GM18873 (cell line): ENCODE measurements at regions not wholly inside any gene's neighbourhood (a gene's known extent, or its start where the extent isn't known, plus 50 kb on each side); places are given as distances from the start of the nearest gene placed in this dataset.

Source experiments
- ATAC-seq: cut with Tn5 transposase; IDR thresholded peaks from one replicate; pipeline ENCODE4 v1.9.1; 2021; ENCODE audit warnings: mild to moderate bottlenecking, moderate library complexity, moderate number of reproducible peaks; ENCODE audit not compliant: unreplicated experiment, low FRiP score

GRCh38 chr9:96047741-96048103 is 172.2 kb downstream of the ERCC6L2 start:
- ATAC-seq = no peak

- no peak for ATAC-seq
Measured at GRCh38 chr9:96047116-96047639, 171.7 kb downstream of the ERCC6L2 start.

- ATAC-seq = no peak
Measured at GRCh38 chr9:96045811-96046210, 170.3 kb downstream of the ERCC6L2 start.

DNA sequence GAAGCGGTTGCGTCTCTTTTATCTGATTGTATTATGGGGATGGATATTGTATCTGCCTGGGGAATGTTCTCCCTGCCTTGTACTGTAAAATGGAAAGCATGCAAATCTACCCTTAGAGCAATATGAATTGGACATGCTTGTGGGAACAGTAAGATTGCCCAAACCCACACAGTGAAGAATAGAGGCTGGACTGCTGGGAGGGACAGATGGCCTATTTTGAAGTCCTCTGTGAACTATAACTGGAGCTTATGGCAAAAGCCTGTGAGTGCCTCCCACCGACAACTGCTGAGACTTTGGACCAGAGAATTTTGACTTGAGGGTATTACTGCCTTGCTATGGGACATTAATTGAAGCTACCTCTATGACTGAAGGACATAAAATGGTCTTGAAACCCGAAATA is 168.9 kb downstream of the ERCC6L2 start:
- no peak for ATAC-seq

DNA sequence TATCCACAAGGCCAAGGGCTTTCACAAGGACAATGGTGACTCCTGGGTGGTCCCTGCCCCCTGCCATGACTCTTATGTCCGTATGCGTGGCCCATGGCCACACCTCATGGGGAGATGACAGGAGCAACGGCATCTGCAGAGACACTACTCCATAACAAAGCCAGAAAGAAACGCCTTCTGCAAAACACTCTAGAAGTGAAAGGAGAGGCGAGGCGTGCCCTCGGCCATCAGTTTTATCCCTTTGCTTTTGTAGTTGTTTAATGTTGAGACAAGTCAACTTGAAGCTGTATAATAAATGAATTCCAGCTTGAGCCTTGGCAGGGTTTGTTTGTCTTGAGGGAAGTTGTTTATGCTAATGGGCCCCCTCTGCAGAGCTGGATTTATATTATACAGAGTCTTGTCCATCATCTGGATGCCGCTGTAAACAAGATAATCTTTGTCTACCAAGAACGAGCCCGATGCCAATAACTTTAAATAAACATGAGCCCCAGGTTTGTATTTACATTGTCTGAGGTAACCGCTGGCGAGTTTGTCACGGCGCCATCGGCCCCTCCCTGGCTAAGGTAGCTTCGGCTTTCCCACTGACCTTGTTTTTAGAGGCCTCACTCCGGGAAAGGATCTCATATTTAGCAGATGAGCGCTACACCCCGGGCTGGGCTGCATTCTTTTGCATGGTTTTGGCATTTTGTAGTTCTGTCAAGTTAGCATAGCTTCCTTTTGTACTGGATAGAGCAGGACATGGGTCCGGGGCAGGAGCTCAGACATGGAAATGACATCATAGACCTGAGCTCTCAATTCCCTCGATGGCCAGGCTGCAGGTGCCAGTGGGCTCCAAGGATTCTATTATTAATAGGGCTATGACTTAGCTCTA is 165.3 kb downstream of the ERCC6L2 start:
- no peak for ATAC-seq

DNA sequence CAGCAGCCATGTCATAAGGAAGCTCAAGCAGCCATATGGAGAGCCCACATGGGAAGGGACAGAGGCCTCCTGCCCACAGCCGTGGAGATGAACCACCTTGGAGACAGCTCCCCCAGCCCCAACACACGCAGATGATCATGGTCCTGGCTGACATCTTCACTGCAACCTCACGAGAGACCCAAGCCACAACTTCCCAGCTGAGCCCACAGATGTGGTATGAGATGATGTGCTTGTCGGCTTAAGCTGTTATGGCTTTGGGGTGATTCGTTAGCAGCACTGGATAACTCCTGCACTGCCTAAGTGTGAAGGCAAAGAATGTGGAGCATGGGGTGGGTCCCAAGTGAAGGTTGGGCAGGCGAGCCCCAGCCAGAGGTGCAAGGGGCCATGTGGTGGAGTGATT is 163.4 kb downstream of the ERCC6L2 start:
- ATAC-seq = no peak

DNA sequence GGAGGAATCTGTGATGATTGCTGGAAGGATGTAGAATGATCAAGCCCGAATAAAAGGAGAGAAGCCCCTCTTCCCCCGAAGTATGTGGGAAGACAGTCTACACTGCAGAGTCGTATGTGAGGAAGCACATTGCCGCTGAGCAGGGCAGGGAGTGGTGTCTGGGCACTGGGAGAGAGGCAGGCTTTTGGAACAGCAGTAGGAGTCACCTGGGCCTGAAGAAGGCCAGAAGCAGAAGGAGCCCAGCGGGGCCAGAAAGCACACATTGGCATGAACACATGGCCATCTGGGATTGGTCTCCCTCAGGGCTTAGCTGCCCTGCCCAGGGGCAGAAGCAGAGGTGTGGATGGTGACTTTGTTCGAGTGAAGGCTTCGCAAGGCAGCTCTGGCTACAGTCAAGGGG is 162.8 kb downstream of the ERCC6L2 start:
- ATAC-seq = no peak

- no peak for ATAC-seq
Measured at GRCh38 chr9:96034553-96035122, 159.1 kb downstream of the ERCC6L2 start.

GRCh38 chr9:96033896-96034295 is 158.4 kb downstream of the ERCC6L2 start:
- no peak for ATAC-seq

- ATAC-seq = no peak
Measured at GRCh38 chr9:96031916-96032534, 156.5 kb downstream of the ERCC6L2 start.

DNA sequence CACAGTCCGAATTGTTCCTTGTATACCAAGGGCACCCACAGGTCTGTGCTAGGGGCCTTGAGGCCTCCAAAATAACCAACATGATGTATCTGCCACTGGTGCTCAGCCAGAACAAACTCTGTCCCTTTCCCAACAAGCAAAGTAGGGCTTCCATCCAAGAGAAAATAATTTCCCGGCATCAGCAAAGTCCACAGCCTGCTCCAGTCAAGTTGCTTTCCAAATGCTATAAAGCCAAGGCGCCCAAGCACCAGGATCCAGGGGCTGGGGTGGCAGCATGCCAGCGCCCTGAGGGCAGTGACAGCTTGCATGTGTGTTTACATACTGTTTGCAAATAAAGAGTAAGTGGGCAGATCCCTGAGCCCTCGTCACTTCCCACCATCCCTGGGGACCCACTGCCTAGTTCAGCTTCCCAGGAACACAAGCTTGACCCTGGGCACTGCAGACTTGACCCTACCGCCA is 155.9 kb downstream of the ERCC6L2 start:
- ATAC-seq = no peak

DNA sequence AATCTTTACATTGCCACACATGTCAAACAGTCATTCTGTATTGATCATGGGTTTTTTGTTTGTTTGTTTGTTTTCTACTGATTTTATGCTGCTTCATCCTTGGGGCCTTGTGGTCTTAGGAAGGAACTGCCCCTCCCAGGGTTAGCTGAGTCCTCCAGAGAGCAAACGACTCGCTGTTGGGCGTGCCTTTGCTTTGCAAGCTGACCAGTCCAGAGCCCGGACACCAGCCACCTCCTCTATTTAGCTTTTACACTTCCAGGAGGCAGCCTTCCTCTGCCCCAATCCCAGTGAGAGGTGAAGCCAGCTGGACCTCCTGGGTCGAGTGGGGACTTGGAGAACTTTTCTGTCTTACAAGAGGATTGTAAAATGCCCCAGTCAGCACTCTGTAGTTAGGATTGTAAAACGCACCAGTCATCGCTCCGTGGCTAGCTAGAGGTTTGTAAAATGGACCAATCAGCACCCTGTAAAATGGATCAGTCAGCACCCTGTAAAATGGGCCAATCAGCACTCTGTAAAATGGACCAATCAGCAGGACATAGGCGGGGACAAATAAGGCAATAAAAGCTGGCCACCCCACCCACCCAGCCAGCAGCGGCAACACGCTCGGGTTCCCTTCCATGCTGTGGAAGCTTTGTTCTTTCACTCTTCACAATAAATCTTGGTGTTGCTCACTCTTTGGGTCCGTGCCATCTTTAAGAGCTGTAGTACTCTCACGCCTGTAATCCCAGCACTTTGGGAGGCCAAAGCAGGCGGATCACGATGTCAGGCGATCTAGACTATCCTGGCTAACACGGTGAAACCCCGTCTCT is 154.4 kb downstream of the ERCC6L2 start:
- ATAC-seq = no peak

- ATAC-seq = no peak
Measured at GRCh38 chr9:96027251-96028131, 152.0 kb downstream of the ERCC6L2 start.

DNA sequence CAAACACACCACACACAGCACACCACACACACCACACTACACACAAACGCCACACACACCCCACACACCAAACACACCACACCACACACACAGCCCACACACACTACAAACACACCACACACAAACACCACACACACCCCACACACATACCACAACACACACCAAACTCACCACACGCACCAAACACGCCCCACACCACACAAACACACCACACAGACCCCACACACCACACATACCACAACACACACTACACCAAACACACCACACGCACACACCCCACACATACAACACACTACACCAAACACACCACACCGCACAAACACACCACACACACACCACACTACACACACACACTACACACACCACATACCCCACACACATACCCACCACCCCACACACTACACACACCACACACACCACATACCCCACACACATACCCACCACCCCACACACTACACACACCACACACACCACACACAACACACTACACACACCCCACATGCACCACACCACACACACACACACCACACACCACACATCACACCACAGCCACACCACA is 151.2 kb downstream of the ERCC6L2 start:
- no peak for ATAC-seq

DNA sequence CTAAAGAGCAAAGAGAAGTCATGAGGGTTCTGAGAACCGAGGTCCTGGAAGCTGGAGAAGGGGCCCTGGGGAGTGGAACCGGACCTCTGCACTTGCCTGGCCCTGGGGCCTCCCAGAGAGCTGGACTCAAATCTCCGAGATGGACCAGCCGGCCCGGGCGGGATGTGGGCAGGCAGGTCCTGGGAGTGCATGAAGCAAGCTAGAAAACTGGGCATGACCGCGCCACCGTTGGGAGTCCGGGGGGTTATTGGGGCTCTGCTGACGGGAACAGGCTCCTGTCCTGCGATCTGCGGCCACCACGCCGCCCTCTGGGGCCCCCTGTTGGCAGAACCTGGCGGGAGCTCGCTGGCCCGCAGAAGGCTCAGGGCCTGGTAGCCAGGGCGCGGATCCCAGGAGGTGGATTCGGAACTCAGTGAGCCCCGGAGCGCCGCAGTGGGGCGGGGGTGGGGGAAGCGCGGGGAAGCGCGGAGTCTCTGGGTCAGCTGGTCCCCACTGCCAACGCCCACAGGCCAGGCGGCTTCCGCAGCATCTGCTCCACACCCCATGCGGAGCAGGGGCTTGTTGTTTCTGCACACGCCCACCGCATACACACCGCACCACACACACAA is 150.6 kb downstream of the ERCC6L2 start:
- ATAC-seq = no peak

- no peak for ATAC-seq
Measured at GRCh38 chr9:96023486-96023885, 148.0 kb downstream of the ERCC6L2 start.

DNA sequence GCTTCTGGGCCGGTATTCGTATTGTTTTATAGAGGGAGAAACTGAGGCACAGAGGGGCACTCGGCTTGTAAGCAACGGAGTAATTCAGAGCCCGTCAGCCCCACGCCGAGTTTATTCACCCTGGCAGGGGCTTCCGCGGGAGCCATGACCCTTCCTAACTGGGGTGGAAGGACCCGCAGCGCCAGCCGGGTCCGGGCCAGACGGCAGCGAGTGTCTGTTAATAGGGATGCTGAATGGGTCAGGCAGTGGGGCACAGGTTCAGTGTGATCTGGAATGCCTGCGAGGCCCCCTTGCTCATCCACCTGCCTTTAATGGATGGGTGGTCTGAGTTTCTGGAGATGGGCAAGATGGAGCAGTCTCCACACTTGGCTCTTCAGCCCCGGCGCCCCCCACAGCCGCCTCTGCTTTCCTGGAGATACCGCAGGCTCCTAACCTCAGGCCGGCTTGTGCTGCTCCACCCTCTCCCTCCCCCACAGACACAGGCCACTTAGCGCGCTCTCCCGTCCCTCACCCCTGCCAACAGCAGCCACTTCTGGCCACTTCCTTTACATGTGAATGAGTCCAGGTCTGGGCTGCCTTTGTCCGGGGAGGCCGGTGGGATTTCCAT is 147.1 kb downstream of the ERCC6L2 start:
- no peak for ATAC-seq
